K562 (cell line): ENCODE measurements at regions not wholly inside any gene's neighbourhood (a gene's known extent, or its start where the extent isn't known, plus 50 kb on each side); places are given as distances from the start of the nearest gene placed in this dataset.

ENCODE experiments used
- ATAC-seq: fragments of 200-7000 bp; cut with Tn5 transposase; 3 replicates; pipeline ENCODE4 v1.9.1; 2020; ENCODE audit warnings: moderate library complexity
- BruUV-seq: library from RNA; stranded (reverse); fragments of 400-500 nt; replicated peaks from 2 replicates; lab custom pipeline; 2021; lab: Mats Ljungman, UMichigan
- CTCF ChIA-PET: fragments of 300-600 bp; formaldehyde crosslinking; extraction: SDS; loops from one replicate; lab custom pipeline; 2021; ENCODE audit warnings: low intra/inter-chr PET ratio; lab: Yijun Ruan, JAX
- POLR2A ChIA-PET: fragments of 300-600, 350-650 bp; sonication (Branson Sonifier 250); formaldehyde crosslinking; extraction: SDS; loops from one replicate; lab custom pipeline; 2021; ENCODE audit warnings: antibody characterized with exemption, inconsistent platforms; lab: Yijun Ruan, JAX
- DNase-seq, 4 experiments: peaks; one replicate each; pipeline versions ENCODE4 v3.0.0 to v3.0.0-alpha.2; 2011 to 2018; ENCODE audit warnings: low spot score in 3 of 4, mixed read lengths in 3 of 4; ENCODE audit errors: extremely low read depth in 1 of 4
- FAIRE-seq: peaks from 2 replicates; lab custom pipeline; 2011; peaks lifted over from hg19 to GRCh38; lab: Jason Lieb, UNC
- H2AFZ ChIP-seq: 2 replicates; pipeline ENCODE4 v1.6.0; 2011; ENCODE audit warnings: low read depth, low read length, control low read depth, inconsistent platforms
- H3K27ac ChIP-seq: fragments of 200-600 bp; 3 replicates; pipeline ENCODE4 v1.8.0; 2011; ENCODE audit warnings: low read depth, mild to moderate bottlenecking, control low read depth, inconsistent platforms, low read length, moderate library complexity, mixed read lengths; ENCODE audit errors: extremely low read depth
- H3K27me3 ChIP-seq, 2 experiments: fragments of 300-600 bp in 1 of 2; 2 replicates in 1 of 2; 3 replicates in 1 of 2; pipeline versions ENCODE4 v1.6.0 to v1.8.0; 2011; ENCODE audit warnings: inconsistent platforms in 2 of 2, low read length in 2 of 2, mild to moderate bottlenecking in 1 of 2, mixed read lengths in 1 of 2, moderate library complexity in 1 of 2; ENCODE audit not compliant: control insufficient read depth in 2 of 2, insufficient read depth in 2 of 2
- H3K36me3 ChIP-seq: fragments of 300-600 bp; 3 replicates; pipeline ENCODE4 v1.8.0; 2011; ENCODE audit warnings: mild to moderate bottlenecking, low read length, inconsistent platforms; ENCODE audit not compliant: control insufficient read depth, insufficient read depth
- H3K4me1 ChIP-seq, 2 experiments: fragments of 200-600 bp in 1 of 2; replicated peaks in 1 of 2; 2 replicates in 1 of 2; 3 replicates in 1 of 2; pipeline versions ENCODE4 v1.5.1 to v1.8.0; 2011; ENCODE audit warnings: inconsistent platforms in 2 of 2, low read length in 2 of 2, mild to moderate bottlenecking in 1 of 2, mixed read lengths in 1 of 2, moderate library complexity in 1 of 2; ENCODE audit not compliant: control insufficient read depth in 2 of 2, insufficient read depth in 2 of 2
- H3K4me2 ChIP-seq: 2 replicates; pipeline ENCODE4 v1.6.1; 2011; ENCODE audit warnings: low read length, control low read depth, inconsistent platforms, mixed read lengths; ENCODE audit not compliant: insufficient read depth
- H3K4me3 ChIP-seq: fragments of 200-600 bp; sonication (generic), shearing (Covaris generic); 2 replicates; pipeline ENCODE4 v1.5.1; 2016; ENCODE audit warnings: control low read depth, inconsistent platforms
- H3K79me2 ChIP-seq: fragments of 200-600 bp; 3 replicates; pipeline ENCODE4 v1.8.0; 2011; ENCODE audit warnings: low read length, inconsistent platforms; ENCODE audit not compliant: control insufficient read depth, insufficient read depth
- H3K9ac ChIP-seq, 2 experiments: 2 replicates each; pipeline versions ENCODE4 v1.6.0 to v1.6.1; 2011; ENCODE audit warnings: low read depth in 2 of 2, low read length in 2 of 2, control low read depth in 1 of 2, inconsistent platforms in 1 of 2, mild to moderate bottlenecking in 1 of 2, mixed read lengths in 1 of 2; ENCODE audit not compliant: insufficient read depth in 1 of 2
- H3K9me1 ChIP-seq: one replicate; pipeline ENCODE4 v1.6.0; 2011; ENCODE audit warnings: inconsistent platforms, mild to moderate bottlenecking, low read length, moderate library complexity; ENCODE audit not compliant: control insufficient read depth, insufficient read depth
- H3K9me3 ChIP-seq: replicated peaks from 2 replicates; pipeline ENCODE4 v1.5.1; 2011; ENCODE audit warnings: low read depth, low read length, inconsistent platforms; ENCODE audit not compliant: control insufficient read depth, insufficient read depth
- H4K20me1 ChIP-seq: replicated peaks from 2 replicates; pipeline ENCODE4 v1.6.1; 2011; ENCODE audit warnings: low read length, inconsistent platforms, mixed read lengths; ENCODE audit not compliant: control insufficient read depth, insufficient read depth
- ATF6 ChIP-seq: sonication (generic); formaldehyde crosslinking; IDR thresholded peaks from 2 replicates; pipeline ENCODE4 v1.4.0; 2020; ENCODE audit warnings: mild to moderate bottlenecking, missing genetic modification reagents
- DMBX1 ChIP-seq: fragments of 250-450 bp; sonication (Bioruptor Pico); IDR thresholded peaks from 2 replicates; pipeline ENCODE4 v1.8.0; 2022; ENCODE audit warnings: inconsistent platforms, mild to moderate bottlenecking, moderate library complexity, borderline replicate concordance
- EP400 ChIP-seq: fragments of 450-650 bp; IDR thresholded peaks from 2 replicates; pipeline ENCODE4 v1.6.1; 2017; ENCODE audit warnings: antibody characterized with exemption, mild to moderate bottlenecking, moderate library complexity
- FOXP1 ChIP-seq: sonication (generic); formaldehyde crosslinking; IDR thresholded peaks from 2 replicates; pipeline ENCODE4 v1.8.0; 2022; ENCODE audit warnings: mild to moderate bottlenecking, missing genetic modification reagents
- HNRNPK ChIP-seq: fragments of 200-400 bp; formaldehyde crosslinking; IDR thresholded peaks from one replicate; pipeline ENCODE4 v1.6.1; 2018; ENCODE audit warnings: mild to moderate bottlenecking, low read depth, low read length; ENCODE audit not compliant: poor library complexity, severe bottlenecking
- KLF1 ChIP-seq: fragments of 450-650 bp; IDR thresholded peaks from 2 replicates; pipeline ENCODE4 v1.6.1; 2016; ENCODE audit warnings: missing genetic modification characterization, missing compliant biosample characterization
- MAX ChIP-seq: sonication (generic); formaldehyde crosslinking; IDR thresholded peaks from 2 replicates; pipeline ENCODE4 v1.9.0; 2022; ENCODE audit warnings: mild to moderate bottlenecking, missing genetic modification reagents
- PRDM10 ChIP-seq: fragments of 450-650 bp; IDR thresholded peaks from 2 replicates; pipeline ENCODE4 v1.6.1; 2018; ENCODE audit not compliant: partially characterized antibody
- RBM39 ChIP-seq: fragments of 200-400 bp; formaldehyde crosslinking; optimal IDR thresholded peaks from 2 replicates; pipeline ENCODE3; 2018; ENCODE audit warnings: low read depth, low read length
- SAFB2 ChIP-seq: fragments of 200-400 bp; formaldehyde crosslinking; IDR thresholded peaks from 2 replicates; pipeline ENCODE4 v1.6.1; 2018; ENCODE audit warnings: borderline replicate concordance, low read length, low read depth, moderate library complexity; ENCODE audit not compliant: severe bottlenecking
- TEAD4 ChIP-seq, 2 experiments: sonication (generic) in 1 of 2; formaldehyde crosslinking in 1 of 2; IDR thresholded peaks; 2 replicates each; pipeline versions ENCODE4 v1.6.1 to v1.8.0; 2012 to 2022; ENCODE audit warnings: borderline replicate concordance in 1 of 2, inconsistent platforms in 1 of 2, low read length in 1 of 2, mild to moderate bottlenecking in 1 of 2, missing genetic modification reagents in 1 of 2
- TRIM25 ChIP-seq: fragments of 450-650 bp; IDR thresholded peaks from 2 replicates; pipeline ENCODE4 v1.7.0; 2016; ENCODE audit warnings: borderline replicate concordance
- ZKSCAN3 ChIP-seq: fragments of 250-450 bp; sonication (Bioruptor Pico); IDR thresholded peaks from 2 replicates; pipeline ENCODE4 v1.4.0; 2020
- ZNF134 ChIP-seq: fragments of 250-450 bp; sonication (Bioruptor Pico); conservative IDR thresholded peaks from 2 replicates; pipeline ENCODE4 v1.4.0; 2020
- ZNF436 ChIP-seq: fragments of 250-450, 450-650 bp; sonication (Bioruptor Pico); formaldehyde crosslinking; IDR thresholded peaks from 2 replicates; pipeline ENCODE4 v1.7.0; 2020; ENCODE audit warnings: mild to moderate bottlenecking
- in situ Hi-C: fragments of 300-500 bp; cut with MboI; formaldehyde crosslinking; loops from 4 replicates; pipeline ENCODE4 v1.15.0; 2018; ENCODE audit warnings: inconsistent platforms, mixed read lengths
- intact Hi-C: fragments of 100-400 bp; cut with micrococcal nuclease; formaldehyde crosslinking; loops from 2 replicates; pipeline ENCODE4 v1.14.2; 2022

GRCh38 chr6:77356821-77357220, 106.5 kb downstream of the HTR1B start (continued):
- TF ChIP-seq PRDM10 (no peak), KLF1 (tag) (no peak), ZNF436 (CRISPR knock-in tag) (no peak)

GRCh38 chr6:77354581-77354980, 108.7 kb downstream of the HTR1B start:
- H3K36me3 ChIP-seq, result no peaks in the 10 kb centered on the region
- BruUV-seq, result no TSS peak
- H3K4me1 ChIP-seq, result no peaks in the 10 kb centered on the region
- no peak overlapping the region for H3K9ac ChIP-seq
- no peaks in the 10 kb centered on the region for H3K9me1 ChIP-seq
- ATAC-seq (no peak), FAIRE-seq (no peak), DNase-seq (no peak)
- no peak overlapping the region for H3K27ac ChIP-seq
- in situ Hi-C loops (no loop called here), intact Hi-C loops (no loop called here)
- no peak overlapping the region for H3K4me2 ChIP-seq
- no peaks in the 10 kb centered on the region for H3K27me3 ChIP-seq
- H3K9me3 ChIP-seq, result no peaks in the 10 kb centered on the region
- H3K4me3 ChIP-seq, result no peak overlapping the region
- H4K20me1 ChIP-seq, result no peaks in the 10 kb centered on the region
- no peak overlapping the region for H2AFZ ChIP-seq
- ChIA-PET CTCF (no interaction called here), POLR2A (no interaction called here)
- no peaks in the 10 kb centered on the region for H3K79me2 ChIP-seq
- TF ChIP-seq EP400 (no peak), SAFB2 (no peak), HNRNPK (no peak), RBM39 (no peak), TRIM25 (no peak), ZKSCAN3 (no peak), ZNF134 (CRISPR knock-in tag) (no peak), MAX (no peak), FOXP1 (CRISPR knock-in tag) (no peak), ATF6 (no peak), DMBX1 (CRISPR knock-in tag) (no peak), TEAD4 (IDR thresholded peaks at IDR 0.05; ENCODE audit: low read length) (no peak), TEAD4 (CRISPR knock-in tag; IDR thresholded peaks at IDR 0.05; ENCODE audit: borderline replicate concordance) (no peak)
